GM23338 (cell line): ENCODE measurements at regions not wholly inside any gene's neighbourhood (a gene's known extent, or its start where the extent isn't known, plus 50 kb on each side); places are given as distances from the start of the nearest gene placed in this dataset.

Source experiments
- ATAC-seq: fragments of 200-7000 bp; cut with Tn5 transposase; 3 replicates; pipeline ENCODE4 v1.9.1; 2020
- DNase-seq: peaks from one replicate; pipeline ENCODE4 v3.0.0-alpha.2; 2015; ENCODE audit warnings: low spot score
- H2AFZ ChIP-seq: fragments of 200-600 bp; sonication (generic); 2 replicates; pipeline ENCODE4 v1.8.0; 2016; ENCODE audit warnings: antibody characterized with exemption, mild to moderate bottlenecking, moderate library complexity
- H3F3A ChIP-seq: fragments of 200-600 bp; sonication (generic); replicated peaks from 2 replicates; pipeline ENCODE4 v1.8.0; 2017; ENCODE audit warnings: antibody characterized with exemption, mixed run types, low read depth
- H3K27ac ChIP-seq: fragments of 200-600 bp; sonication (generic); 2 replicates; pipeline ENCODE4 v1.6.1; 2016; ENCODE audit warnings: low read depth
- H3K27me3 ChIP-seq: fragments of 200-600 bp; sonication (generic); 2 replicates; pipeline ENCODE4 v1.8.0; 2016; ENCODE audit warnings: mild to moderate bottlenecking, mixed run types, moderate library complexity; ENCODE audit not compliant: insufficient read depth
- H3K36me3 ChIP-seq: fragments of 200-600 bp; sonication (generic); 2 replicates; pipeline ENCODE4 v1.8.0; 2016; ENCODE audit warnings: mild to moderate bottlenecking; ENCODE audit not compliant: insufficient read depth
- H3K4me1 ChIP-seq: fragments of 200-600 bp; sonication (generic); 2 replicates; pipeline ENCODE4 v1.8.0; 2016; ENCODE audit warnings: mild to moderate bottlenecking, moderate library complexity; ENCODE audit not compliant: insufficient read depth
- H3K4me2 ChIP-seq: fragments of 200-600 bp; sonication (generic); 2 replicates; pipeline ENCODE4 v1.7.1; 2017; ENCODE audit warnings: mixed run types
- H3K4me3 ChIP-seq: fragments of 200-600 bp; sonication (generic); 2 replicates; pipeline ENCODE4 v1.6.1; 2016; ENCODE audit warnings: mixed run types
- H3K79me2 ChIP-seq: fragments of 200-600 bp; sonication (generic); replicated peaks from 2 replicates; pipeline ENCODE4 v1.8.0; 2017; ENCODE audit warnings: mild to moderate bottlenecking; ENCODE audit not compliant: insufficient read depth
- H3K9me2 ChIP-seq: fragments of 200-600 bp; sonication (generic); 2 replicates; pipeline ENCODE4 v1.8.0; 2017; ENCODE audit not compliant: insufficient read depth
- H4K20me1 ChIP-seq: fragments of 200-600 bp; sonication (generic); replicated peaks from 2 replicates; pipeline ENCODE4 v1.8.0; 2017; ENCODE audit warnings: mild to moderate bottlenecking; ENCODE audit not compliant: insufficient read depth
- H3K27ac Mint-ChIP-seq: 2 replicates; pipeline ENCODE4 v1.8.0; 2020; ENCODE audit warnings: inconsistent platforms, mild to moderate bottlenecking, moderate library complexity, mixed read lengths
- H3K27me3 Mint-ChIP-seq: 3 replicates; pipeline ENCODE4 v1.8.0; 2022; ENCODE audit warnings: low read depth, mild to moderate bottlenecking, moderate library complexity, mixed read lengths, inconsistent platforms; ENCODE audit not compliant: insufficient read depth, poor library complexity
- H3K36me3 Mint-ChIP-seq: 3 replicates; pipeline ENCODE4 v1.8.0; 2021; ENCODE audit warnings: low read depth, mild to moderate bottlenecking, inconsistent platforms, moderate library complexity, mixed read lengths
- H3K4me1 Mint-ChIP-seq: 3 replicates; pipeline ENCODE4 v1.8.0; 2020; ENCODE audit warnings: mild to moderate bottlenecking, inconsistent platforms, mixed read lengths
- H3K4me3 Mint-ChIP-seq: 3 replicates; pipeline ENCODE4 v1.8.0; 2021; ENCODE audit warnings: moderate library complexity, mild to moderate bottlenecking, inconsistent platforms, mixed read lengths
- H3K9me3 Mint-ChIP-seq: 3 replicates; pipeline ENCODE4 v1.8.0; 2020; ENCODE audit warnings: moderate library complexity, mild to moderate bottlenecking, inconsistent platforms, mixed read lengths
- EZH2phosphoT487 ChIP-seq: fragments of 200-600 bp; sonication (generic); IDR thresholded peaks from one replicate; pipeline ENCODE4 v1.8.1; 2018; ENCODE audit warnings: antibody characterized with exemption; ENCODE audit not compliant: unreplicated experiment
- JUNB ChIP-seq: IDR thresholded peaks from one replicate; pipeline ENCODE4 v1.6.1; 2016; ENCODE audit warnings: antibody characterized with exemption; ENCODE audit not compliant: unreplicated experiment
- POLR2AphosphoS5 ChIP-seq: IDR thresholded peaks from 2 replicates; pipeline ENCODE4 v1.6.1; 2016; ENCODE audit warnings: antibody characterized with exemption, low read depth
- REST ChIP-seq: IDR thresholded peaks from one replicate; pipeline ENCODE4 v1.6.1; 2018; ENCODE audit warnings: antibody characterized with exemption; ENCODE audit not compliant: unreplicated experiment
- STAT1 ChIP-seq: IDR thresholded peaks from one replicate; pipeline ENCODE4 v1.6.1; 2016; ENCODE audit warnings: antibody characterized with exemption; ENCODE audit not compliant: unreplicated experiment
- ZNF462 ChIP-seq: fragments of 250-450 bp; sonication (Bioruptor Pico); IDR thresholded peaks from 2 replicates; pipeline ENCODE4 v1.5.0; 2020; ENCODE audit warnings: mild to moderate bottlenecking, moderate library complexity

- no peak for TF ChIP-seq ZNF462 (CRISPR knock-in tag)
- no peak for TF ChIP-seq REST
- TF ChIP-seq STAT1: no peak
These were observed 229.6 kb upstream of the AGA start (continued) for GRCh38 chr4:177671845-177672244.

GRCh38 chr4:177673985-177674489 lies 231.8 kb upstream of the AGA start:
- Histone ChIP-seq H3K27me3 (no peaks in the 10 kb centered on the region), H3K79me2 (no peaks in the 10 kb centered on the region), H4K20me1 (no peaks in the 10 kb centered on the region), H3K4me3 (no peak overlapping the region), H3K27ac (no peak overlapping the region), H3F3A (no peaks in the 10 kb centered on the region), H3K4me2 (no peak overlapping the region), H2AFZ (no peak overlapping the region), H3K9me2 (no peaks in the 10 kb centered on the region), H3K36me3 (no peaks in the 10 kb centered on the region), H3K4me1 (no peaks in the 10 kb centered on the region)
- Mint-ChIP-seq H3K9me3 (no peaks in the 10 kb centered on the region), H3K36me3 (no peaks in the 10 kb centered on the region), H3K27ac (no peak overlapping the region), H3K4me1 (no peaks in the 10 kb centered on the region), H3K4me3 (no peak overlapping the region), H3K27me3 (peaks cover 2% of the 10 kb centered on the region)
- DNase-seq (peak; percentile 10), ATAC-seq (peak; percentile 53)
- TF ChIP-seq POLR2AphosphoS5 (no peak), EZH2phosphoT487 (no peak), ZNF462 (CRISPR knock-in tag) (no peak), JUNB (no peak)
